GM12891 (cell line): ENCODE measurements at regions not wholly inside any gene's neighbourhood (a gene's known extent, or its start where the extent isn't known, plus 50 kb on each side); places are given as distances from the start of the nearest gene placed in this dataset.

ENCODE experiments used
- POLR2A ChIP-seq: IDR thresholded peaks from 2 replicates; pipeline ENCODE4 v1.6.1; 2011; ENCODE audit warnings: low read depth, low read length, control low read depth
- TAF1 ChIP-seq: IDR thresholded peaks from 2 replicates; pipeline ENCODE4 v1.6.1; 2011; ENCODE audit warnings: low read depth, low read length, control low read depth

GRCh38 chr3:163315786-163316185 is 1762.5 kb downstream of the SI start:
- TF ChIP-seq POLR2A (no peak), TAF1 (no peak)
